ENCODE measurements at regions not wholly inside any gene's neighbourhood (a gene's known extent, or its start where the extent isn't known, plus 50 kb on each side); places are given as distances from the start of the nearest gene placed in this dataset.

DNA sequence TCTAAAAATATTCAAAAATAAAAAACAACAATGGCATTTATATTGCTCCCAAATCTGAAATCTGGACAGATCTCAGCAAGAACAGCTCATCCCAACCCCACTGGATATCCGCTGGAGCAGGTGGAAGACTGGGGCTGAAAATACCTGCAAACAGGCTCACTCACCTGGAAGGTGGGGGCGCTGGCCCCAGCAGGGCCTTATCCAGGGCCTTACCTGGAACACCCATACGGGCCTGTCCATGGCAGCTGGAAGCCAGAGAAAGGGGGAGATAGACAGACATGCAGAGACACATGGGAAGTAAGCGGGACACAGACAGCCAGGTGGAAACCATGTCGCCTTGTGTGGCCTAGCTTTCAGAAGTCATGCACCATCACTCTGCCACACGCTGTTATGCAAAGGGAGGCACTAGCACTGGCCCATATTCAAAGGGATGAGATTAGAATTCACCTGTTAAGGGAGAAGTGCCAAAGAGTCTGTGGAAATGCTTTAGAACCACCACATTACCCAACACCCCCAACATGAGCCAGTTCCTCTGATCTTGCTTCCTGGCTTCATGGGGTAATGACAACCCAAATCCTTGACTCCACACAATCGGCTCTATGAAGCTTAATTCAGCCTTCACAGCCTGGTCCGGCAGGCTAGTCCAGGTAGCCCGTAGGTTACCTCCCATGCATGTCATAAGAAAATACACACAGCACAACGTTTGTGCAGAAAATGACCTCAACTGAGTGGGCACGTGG lies 99.0 kb upstream of the CDYL start:
- no peaks in the 10 kb centered on the region for H3K9me3 ChIP-seq (ENCODE audit: low read length)
- H3K4me2 ChIP-seq (ENCODE audit: low read length) = no peak overlapping the region
- H3F3A ChIP-seq (ENCODE audit: low read length, unreplicated experiment) = no peaks in the 10 kb centered on the region
- no peak overlapping the region for H3K4me3 ChIP-seq (ENCODE audit: low read length)
- H3K27me3 ChIP-seq (ENCODE audit: low read length) = no peaks in the 10 kb centered on the region
- H3K4me1 ChIP-seq (ENCODE audit: insufficient read depth, low read length) = no peaks in the 10 kb centered on the region
- no peak for TF ChIP-seq EZH2phosphoT487 (IDR thresholded peaks at IDR 0.05; ENCODE audit: borderline replicate concordance, low read length)
- ATAC-seq (no peak), DNase-seq (no peak)
- no peaks in the 10 kb centered on the region for H3K36me3 ChIP-seq (ENCODE audit: low read depth, low read length)
- no TSS peak for BruUV-seq (replicated peaks)
- H3K9me2 ChIP-seq (replicated peaks; ENCODE audit: low read length) = no peaks in the 10 kb centered on the region
- H3K79me2 ChIP-seq (ENCODE audit: low read length) = no peaks in the 10 kb centered on the region
- H3K27ac ChIP-seq (ENCODE audit: low read length) = no peak overlapping the region
- no peak overlapping the region for H3K9ac ChIP-seq (ENCODE audit: low read length)
- intact Hi-C loops (cut with micrococcal nuclease) = no loop called here
- POLR2A ChIA-PET (ENCODE audit: unreplicated experiment) = no interaction called here
- H2AFZ ChIP-seq (ENCODE audit: low read length) = no peak overlapping the region
- CTCF ChIA-PET = no interaction called here
- no peaks in the 10 kb centered on the region for H4K20me1 ChIP-seq (ENCODE audit: low read length)

DNA sequence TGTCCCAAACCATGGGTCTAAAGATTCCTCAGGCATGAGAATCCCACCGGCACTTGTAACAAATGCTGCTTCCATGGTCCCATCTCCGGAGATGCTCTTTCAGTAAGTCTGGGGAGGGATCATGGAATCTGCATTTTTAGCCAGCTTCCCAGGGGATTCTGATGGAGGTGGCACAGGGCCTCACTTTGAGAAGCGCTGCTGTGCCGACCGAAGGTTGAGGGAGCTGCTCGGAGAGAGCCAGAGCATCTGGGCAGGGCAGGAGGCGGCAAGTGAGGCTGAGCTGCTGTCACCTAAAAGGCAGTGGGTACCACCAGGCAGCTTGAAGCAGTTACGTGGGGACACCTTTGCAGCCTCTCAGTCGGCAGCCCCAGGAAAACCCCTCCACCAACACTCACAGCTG lies 100.2 kb upstream of the CDYL start:
- Histone ChIP-seq H3K27ac (ENCODE audit: low read length) (no peak overlapping the region), H3K4me2 (ENCODE audit: low read length) (no peak overlapping the region), H3K9ac (ENCODE audit: low read length) (no peak overlapping the region), H2AFZ (ENCODE audit: low read length) (no peak overlapping the region), H4K20me1 (ENCODE audit: low read length) (no peaks in the 10 kb centered on the region), H3K9me3 (ENCODE audit: low read length) (no peaks in the 10 kb centered on the region), H3F3A (ENCODE audit: low read length, unreplicated experiment) (no peaks in the 10 kb centered on the region), H3K4me1 (ENCODE audit: insufficient read depth, low read length) (no peaks in the 10 kb centered on the region), H3K27me3 (ENCODE audit: low read length) (no peaks in the 10 kb centered on the region), H3K9me2 (replicated peaks; ENCODE audit: low read length) (no peaks in the 10 kb centered on the region), H3K79me2 (ENCODE audit: low read length) (no peaks in the 10 kb centered on the region), H3K4me3 (ENCODE audit: low read length) (no peak overlapping the region), H3K36me3 (ENCODE audit: low read depth, low read length) (no peaks in the 10 kb centered on the region)
- intact Hi-C loops (cut with micrococcal nuclease) = no loop called here
- POLR2A ChIA-PET (ENCODE audit: unreplicated experiment) = no interaction called here
- DNase-seq = no peak
- CTCF ChIA-PET = no interaction called here
- no peak for ATAC-seq
- no TSS peak for BruUV-seq (replicated peaks)
- TF ChIP-seq EZH2 (IDR thresholded peaks at IDR 0.05; ENCODE audit: low read length, unreplicated experiment) (no peak), EZH2phosphoT487 (IDR thresholded peaks at IDR 0.05; ENCODE audit: borderline replicate concordance, low read length) (no peak)
- TF ChIP-seq, protein P1, sequence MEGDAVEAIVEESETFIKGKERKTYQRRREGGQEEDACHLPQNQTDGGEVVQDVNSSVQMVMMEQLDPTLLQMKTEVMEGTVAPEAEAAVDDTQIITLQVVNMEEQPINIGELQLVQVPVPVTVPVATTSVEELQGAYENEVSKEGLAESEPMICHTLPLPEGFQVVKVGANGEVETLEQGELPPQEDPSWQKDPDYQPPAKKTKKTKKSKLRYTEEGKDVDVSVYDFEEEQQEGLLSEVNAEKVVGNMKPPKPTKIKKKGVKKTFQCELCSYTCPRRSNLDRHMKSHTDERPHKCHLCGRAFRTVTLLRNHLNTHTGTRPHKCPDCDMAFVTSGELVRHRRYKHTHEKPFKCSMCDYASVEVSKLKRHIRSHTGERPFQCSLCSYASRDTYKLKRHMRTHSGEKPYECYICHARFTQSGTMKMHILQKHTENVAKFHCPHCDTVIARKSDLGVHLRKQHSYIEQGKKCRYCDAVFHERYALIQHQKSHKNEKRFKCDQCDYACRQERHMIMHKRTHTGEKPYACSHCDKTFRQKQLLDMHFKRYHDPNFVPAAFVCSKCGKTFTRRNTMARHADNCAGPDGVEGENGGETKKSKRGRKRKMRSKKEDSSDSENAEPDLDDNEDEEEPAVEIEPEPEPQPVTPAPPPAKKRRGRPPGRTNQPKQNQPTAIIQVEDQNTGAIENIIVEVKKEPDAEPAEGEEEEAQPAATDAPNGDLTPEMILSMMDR (conservative IDR thresholded peaks at IDR 0.05; ENCODE audit: low read depth, low read length) = no peak

DNA sequence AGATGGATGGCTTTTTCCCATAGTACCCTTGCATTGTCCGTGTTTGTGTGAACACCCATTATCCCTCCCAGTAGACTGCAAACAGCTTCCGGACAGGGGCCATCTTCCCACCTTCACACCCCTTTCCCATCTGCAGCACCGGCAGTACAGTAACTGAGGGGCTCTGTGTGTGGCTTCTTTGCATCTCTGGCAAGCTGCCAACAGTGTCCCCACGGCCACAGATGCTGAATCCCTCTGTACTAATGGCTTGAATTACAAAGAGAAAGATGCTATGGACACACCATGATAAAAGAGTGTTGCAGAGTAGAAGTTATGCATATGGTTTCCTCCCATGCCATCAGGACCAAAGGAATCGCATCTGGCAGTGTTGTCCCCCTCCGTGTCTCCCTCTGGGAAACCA lies 101.1 kb upstream of the CDYL start:
- Histone ChIP-seq H3K79me2 (ENCODE audit: low read length) (no peaks in the 10 kb centered on the region), H3K36me3 (ENCODE audit: low read depth, low read length) (no peaks in the 10 kb centered on the region), H2AFZ (ENCODE audit: low read length) (no peak overlapping the region), H3K4me3 (ENCODE audit: low read length) (no peak overlapping the region), H3K4me2 (ENCODE audit: low read length) (no peak overlapping the region), H3K9me2 (replicated peaks; ENCODE audit: low read length) (no peaks in the 10 kb centered on the region), H3K9ac (ENCODE audit: low read length) (no peak overlapping the region), H3K4me1 (ENCODE audit: insufficient read depth, low read length) (no peaks in the 10 kb centered on the region), H3F3A (ENCODE audit: low read length, unreplicated experiment) (no peaks in the 10 kb centered on the region), H4K20me1 (ENCODE audit: low read length) (no peaks in the 10 kb centered on the region), H3K27me3 (ENCODE audit: low read length) (no peaks in the 10 kb centered on the region), H3K27ac (ENCODE audit: low read length) (no peak overlapping the region), H3K9me3 (ENCODE audit: low read length) (no peaks in the 10 kb centered on the region)
- intact Hi-C loops (cut with micrococcal nuclease) = no loop called here
- TF ChIP-seq, protein P1 (conservative IDR thresholded peaks at IDR 0.05; ENCODE audit: low read depth, low read length) = no peak
- no peak for TF ChIP-seq EZH2 (IDR thresholded peaks at IDR 0.05; ENCODE audit: low read length, unreplicated experiment)
- no peak for TF ChIP-seq EZH2phosphoT487 (IDR thresholded peaks at IDR 0.05; ENCODE audit: borderline replicate concordance, low read length)
- ChIA-PET POLR2A (ENCODE audit: unreplicated experiment) (no interaction called here), CTCF (no interaction called here)
- BruUV-seq (replicated peaks) = no TSS peak
- DNase-seq = no peak
- ATAC-seq = no peak
